ENCODE measurements at regions not wholly inside any gene's neighbourhood (a gene's known extent, or its start where the extent isn't known, plus 50 kb on each side); places are given as distances from the start of the nearest gene placed in this dataset.

GRCh38 chr4:43835869-43836268 lies 612.7 kb downstream of the KCTD8 start:
- Histone ChIP-seq H3K27ac (ENCODE audit: low read depth, low read length) (no peak overlapping the region), H3F3A (ENCODE audit: insufficient read depth) (no peaks in the 10 kb centered on the region), H3K4me2 (ENCODE audit: low read depth, low read length, poor library complexity, severe bottlenecking) (no peak overlapping the region), H3K4me3 (ENCODE audit: insufficient read depth, low read length, poor library complexity, severe bottlenecking) (no peak overlapping the region), H3K27me3 (ENCODE audit: low read length) (no peaks in the 10 kb centered on the region), H3K9ac (ENCODE audit: low read length) (no peak overlapping the region), H4K20me1 (ENCODE audit: low read depth, low read length) (no peaks in the 10 kb centered on the region), H2AFZ (ENCODE audit: low read depth, low read length, severe bottlenecking) (no peak overlapping the region), H3K79me2 (ENCODE audit: insufficient read depth, low read length) (no peaks in the 10 kb centered on the region), H3K36me3 (ENCODE audit: low read length) (no peaks in the 10 kb centered on the region), H3K9me2 (replicated peaks; ENCODE audit: insufficient read depth, low read length) (no peaks in the 10 kb centered on the region), H3K9me3 (ENCODE audit: insufficient read depth, low read length) (no peaks in the 10 kb centered on the region)
- TF ChIP-seq EZH2phosphoT487 (conservative IDR thresholded peaks at IDR 0.05; ENCODE audit: low read length) (no peak), CTCF (IDR thresholded peaks at IDR 0.05; ENCODE audit: insufficient read depth, low read length, poor library complexity, severe bottlenecking) (no peak)

GRCh38 chr4:43837171-43837570 lies 611.4 kb downstream of the KCTD8 start:
- Histone ChIP-seq H4K20me1 (ENCODE audit: low read depth, low read length) (no peaks in the 10 kb centered on the region), H3K79me2 (ENCODE audit: insufficient read depth, low read length) (no peaks in the 10 kb centered on the region), H3K27me3 (ENCODE audit: low read length) (no peaks in the 10 kb centered on the region), H3K4me2 (ENCODE audit: low read depth, low read length, poor library complexity, severe bottlenecking) (no peak overlapping the region), H3K36me3 (ENCODE audit: low read length) (no peaks in the 10 kb centered on the region), H3K9ac (ENCODE audit: low read length) (no peak overlapping the region), H3K27ac (ENCODE audit: low read depth, low read length) (no peak overlapping the region), H3F3A (ENCODE audit: insufficient read depth) (no peaks in the 10 kb centered on the region), H3K9me2 (replicated peaks; ENCODE audit: insufficient read depth, low read length) (no peaks in the 10 kb centered on the region), H3K9me3 (ENCODE audit: insufficient read depth, low read length) (no peaks in the 10 kb centered on the region), H2AFZ (ENCODE audit: low read depth, low read length, severe bottlenecking) (no peak overlapping the region), H3K4me3 (ENCODE audit: insufficient read depth, low read length, poor library complexity, severe bottlenecking) (no peak overlapping the region)
- no peak for TF ChIP-seq EZH2phosphoT487 (conservative IDR thresholded peaks at IDR 0.05; ENCODE audit: low read length)

- no peak overlapping the region for H3K4me3 ChIP-seq (ENCODE audit: insufficient read depth, low read length, poor library complexity, severe bottlenecking)
- no peaks in the 10 kb centered on the region for H3F3A ChIP-seq (ENCODE audit: insufficient read depth)
- no peaks in the 10 kb centered on the region for H3K9me2 ChIP-seq (replicated peaks; ENCODE audit: insufficient read depth, low read length)
- no peak overlapping the region for H2AFZ ChIP-seq (ENCODE audit: low read depth, low read length, severe bottlenecking)
- no peaks in the 10 kb centered on the region for H3K36me3 ChIP-seq (ENCODE audit: low read length)
- H3K27ac ChIP-seq (ENCODE audit: low read depth, low read length), result no peak overlapping the region
- H3K27me3 ChIP-seq (ENCODE audit: low read length), result no peaks in the 10 kb centered on the region
- no peak overlapping the region for H3K9ac ChIP-seq (ENCODE audit: low read length)
- TF ChIP-seq EZH2phosphoT487 (conservative IDR thresholded peaks at IDR 0.05; ENCODE audit: low read length), result no peak
- no peak for TF ChIP-seq CTCF (IDR thresholded peaks at IDR 0.05; ENCODE audit: insufficient read depth, low read length, poor library complexity, severe bottlenecking)
- H3K79me2 ChIP-seq (ENCODE audit: insufficient read depth, low read length), result no peaks in the 10 kb centered on the region
- no peaks in the 10 kb centered on the region for H4K20me1 ChIP-seq (ENCODE audit: low read depth, low read length)
- no peak overlapping the region for H3K4me2 ChIP-seq (ENCODE audit: low read depth, low read length, poor library complexity, severe bottlenecking)
- H3K9me3 ChIP-seq (ENCODE audit: insufficient read depth, low read length), result no peaks in the 10 kb centered on the region
Measured at GRCh38 chr4:43837604-43838003, 611.0 kb downstream of the KCTD8 start.

GRCh38 chr4:43842594-43842993 lies 606.0 kb downstream of the KCTD8 start:
- no peaks in the 10 kb centered on the region for H3K9me2 ChIP-seq (replicated peaks; ENCODE audit: insufficient read depth, low read length)
- H3K9ac ChIP-seq (ENCODE audit: low read length), result no peak overlapping the region
- H2AFZ ChIP-seq (ENCODE audit: low read depth, low read length, severe bottlenecking), result no peak overlapping the region
- no peaks in the 10 kb centered on the region for H4K20me1 ChIP-seq (ENCODE audit: low read depth, low read length)
- no peaks in the 10 kb centered on the region for H3K79me2 ChIP-seq (ENCODE audit: insufficient read depth, low read length)
- H3F3A ChIP-seq (ENCODE audit: insufficient read depth), result no peaks in the 10 kb centered on the region
- no peaks in the 10 kb centered on the region for H3K36me3 ChIP-seq (ENCODE audit: low read length)
- TF ChIP-seq CTCF (IDR thresholded peaks at IDR 0.05; ENCODE audit: insufficient read depth, low read length, poor library complexity, severe bottlenecking), result no peak
- TF ChIP-seq EZH2phosphoT487 (conservative IDR thresholded peaks at IDR 0.05; ENCODE audit: low read length), result no peak
- H3K27ac ChIP-seq (ENCODE audit: low read depth, low read length), result no peak overlapping the region
- no peaks in the 10 kb centered on the region for H3K27me3 ChIP-seq (ENCODE audit: low read length)
- no peaks in the 10 kb centered on the region for H3K9me3 ChIP-seq (ENCODE audit: insufficient read depth, low read length)
- H3K4me2 ChIP-seq (ENCODE audit: low read depth, low read length, poor library complexity, severe bottlenecking), result no peak overlapping the region
- no peak overlapping the region for H3K4me3 ChIP-seq (ENCODE audit: insufficient read depth, low read length, poor library complexity, severe bottlenecking)

All from SU-DHL-6 (cell line).